WTC11 (cell line): ENCODE measurements at regions not wholly inside any gene's neighbourhood (a gene's known extent, or its start where the extent isn't known, plus 50 kb on each side); places are given as distances from the start of the nearest gene placed in this dataset.

ENCODE experiments used
- CBFB ChIP-seq: sonication (generic); formaldehyde crosslinking; IDR thresholded peaks from 2 replicates; pipeline ENCODE4 v1.8.1; 2022; ENCODE audit warnings: mild to moderate bottlenecking, low read depth, missing genetic modification reagents
- CREB1 ChIP-seq: sonication (generic); formaldehyde crosslinking; IDR thresholded peaks from 2 replicates; pipeline ENCODE4 v1.8.0; 2023; ENCODE audit warnings: mild to moderate bottlenecking, missing genetic modification reagents
- CTCF ChIP-seq: fragments of 200-600 bp; IDR thresholded peaks from 2 replicates; pipeline ENCODE4 v1.8.0; 2022; ENCODE audit warnings: antibody characterized with exemption
- FOXJ3 ChIP-seq: sonication (generic); formaldehyde crosslinking; IDR thresholded peaks from 2 replicates; pipeline ENCODE4 v1.9.0; 2021; ENCODE audit warnings: missing genetic modification reagents, mild to moderate bottlenecking, borderline replicate concordance
- FOXK1 ChIP-seq: sonication (generic); formaldehyde crosslinking; IDR thresholded peaks from 2 replicates; pipeline ENCODE4 v1.8.0; 2022; ENCODE audit warnings: mild to moderate bottlenecking, moderate library complexity, missing genetic modification reagents
- FOXP1 ChIP-seq: sonication (generic); formaldehyde crosslinking; IDR thresholded peaks from 2 replicates; pipeline ENCODE4 v1.8.0; 2022; ENCODE audit warnings: missing genetic modification reagents, mild to moderate bottlenecking, moderate library complexity, borderline replicate concordance
- GRHL2 ChIP-seq: fragments of 250-450 bp; sonication (Bioruptor Pico); IDR thresholded peaks from 2 replicates; pipeline ENCODE4 v1.8.0; 2022; ENCODE audit warnings: mild to moderate bottlenecking, moderate library complexity; ENCODE audit not compliant: insufficient replicate concordance, severe bottlenecking
- MLX ChIP-seq: sonication (generic); formaldehyde crosslinking; IDR thresholded peaks from 2 replicates; pipeline ENCODE4 v1.8.1; 2023; ENCODE audit warnings: mild to moderate bottlenecking, missing genetic modification reagents, moderate library complexity
- NR2C2 ChIP-seq: sonication (generic); formaldehyde crosslinking; IDR thresholded peaks from 2 replicates; pipeline ENCODE4 v1.8.0; 2022; ENCODE audit warnings: mild to moderate bottlenecking, missing genetic modification reagents
- SP1 ChIP-seq: sonication (generic); formaldehyde crosslinking; conservative IDR thresholded peaks from 2 replicates; pipeline ENCODE4 v1.8.1; 2022; ENCODE audit warnings: missing genetic modification reagents
- TEAD1 ChIP-seq: sonication (generic); formaldehyde crosslinking; IDR thresholded peaks from 2 replicates; pipeline ENCODE4 v1.8.0; 2022; ENCODE audit warnings: mild to moderate bottlenecking, missing genetic modification reagents
- ZBTB43 ChIP-seq: sonication (generic); formaldehyde crosslinking; IDR thresholded peaks from 2 replicates; pipeline ENCODE4 v1.8.1; 2023; ENCODE audit warnings: mild to moderate bottlenecking, missing genetic modification reagents
- ZNF425 ChIP-seq: fragments of 250-450 bp; sonication (Bioruptor Pico); conservative IDR thresholded peaks from 2 replicates; pipeline ENCODE4 v1.9.0; 2021; ENCODE audit warnings: mild to moderate bottlenecking

- no peak for TF ChIP-seq TEAD1 (CRISPR knock-in tag)
- no peak for TF ChIP-seq CTCF
- TF ChIP-seq FOXP1 (CRISPR knock-in tag): no peak
- no peak for TF ChIP-seq ZBTB43 (CRISPR knock-in tag)
- no peak for TF ChIP-seq GRHL2 (CRISPR knock-in tag)
- TF ChIP-seq FOXK1 (CRISPR knock-in tag): no peak
- TF ChIP-seq SP1: no peak
- TF ChIP-seq CBFB (CRISPR knock-in tag): no peak
- TF ChIP-seq NR2C2 (CRISPR knock-in tag): no peak
- no peak for TF ChIP-seq CREB1 (CRISPR knock-in tag)
- no peak for TF ChIP-seq MLX (CRISPR knock-in tag)
- no peak for TF ChIP-seq ZNF425 (CRISPR knock-in tag)
- TF ChIP-seq FOXJ3 (CRISPR knock-in tag): no peak
Observed at GRCh38 chr14:44142006-44142405, 365.1 kb downstream of the FSCB start.
